ENCODE measurements at regions not wholly inside any gene's neighbourhood (a gene's known extent, or its start where the extent isn't known, plus 50 kb on each side); places are given as distances from the start of the nearest gene placed in this dataset.

GRCh38 chr2:163812926-163813520 is 77.2 kb upstream of the FIGN start:
- Histone ChIP-seq H3K4me3 (no peak overlapping the region), H3K9me3 (no peaks in the 10 kb centered on the region), H3K36me3 (ENCODE audit: low read depth, missing control alignments) (no peaks in the 10 kb centered on the region), H3K27me3 (no peaks in the 10 kb centered on the region), H3K27ac (no peak overlapping the region), H3K4me1 (no peaks in the 10 kb centered on the region)
- TF ChIP-seq, protein P1, sequence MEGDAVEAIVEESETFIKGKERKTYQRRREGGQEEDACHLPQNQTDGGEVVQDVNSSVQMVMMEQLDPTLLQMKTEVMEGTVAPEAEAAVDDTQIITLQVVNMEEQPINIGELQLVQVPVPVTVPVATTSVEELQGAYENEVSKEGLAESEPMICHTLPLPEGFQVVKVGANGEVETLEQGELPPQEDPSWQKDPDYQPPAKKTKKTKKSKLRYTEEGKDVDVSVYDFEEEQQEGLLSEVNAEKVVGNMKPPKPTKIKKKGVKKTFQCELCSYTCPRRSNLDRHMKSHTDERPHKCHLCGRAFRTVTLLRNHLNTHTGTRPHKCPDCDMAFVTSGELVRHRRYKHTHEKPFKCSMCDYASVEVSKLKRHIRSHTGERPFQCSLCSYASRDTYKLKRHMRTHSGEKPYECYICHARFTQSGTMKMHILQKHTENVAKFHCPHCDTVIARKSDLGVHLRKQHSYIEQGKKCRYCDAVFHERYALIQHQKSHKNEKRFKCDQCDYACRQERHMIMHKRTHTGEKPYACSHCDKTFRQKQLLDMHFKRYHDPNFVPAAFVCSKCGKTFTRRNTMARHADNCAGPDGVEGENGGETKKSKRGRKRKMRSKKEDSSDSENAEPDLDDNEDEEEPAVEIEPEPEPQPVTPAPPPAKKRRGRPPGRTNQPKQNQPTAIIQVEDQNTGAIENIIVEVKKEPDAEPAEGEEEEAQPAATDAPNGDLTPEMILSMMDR (IDR thresholded peaks at IDR 0.05): no peak
- no peak for TF ChIP-seq POLR2A (IDR thresholded peaks at IDR 0.05)
- intact Hi-C loops (cut with DNase I; ENCODE audit: low total_unique reads): no loop called here
- WGBS, 2 donors: 75 to 86% methylated on average over 1 of the region's 1 CpG
- DNase-seq: no peak

DNA sequence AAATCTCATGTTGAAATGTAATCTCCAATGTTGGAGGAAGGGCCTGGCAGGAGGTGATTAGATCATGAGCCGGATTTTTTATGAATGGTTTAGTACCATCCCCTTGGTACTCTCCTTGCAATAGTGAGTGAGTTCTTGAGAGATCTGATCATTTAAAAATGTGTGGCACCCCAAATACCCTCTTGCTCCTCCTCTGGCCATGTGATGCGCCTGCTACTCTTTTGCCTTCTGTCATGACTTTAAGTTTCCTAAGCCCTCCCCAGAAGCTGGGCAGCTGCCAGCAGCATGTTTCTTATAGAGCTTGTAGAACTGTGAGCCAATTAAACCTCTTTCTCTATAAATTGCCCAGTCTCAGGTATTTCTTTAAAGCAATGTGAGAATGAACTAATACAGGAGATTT is 72.6 kb upstream of the FIGN start:
- Histone ChIP-seq H3K27me3 (no peaks in the 10 kb centered on the region), H3K36me3 (ENCODE audit: low read depth, missing control alignments) (no peaks in the 10 kb centered on the region), H3K27ac (no peak overlapping the region), H3K4me3 (no peak overlapping the region), H3K4me1 (no peaks in the 10 kb centered on the region), H3K9me3 (no peaks in the 10 kb centered on the region)
- WGBS, 2 donors: 81 to 95% methylated on average over 2 of the region's 2 CpGs
- DNase-seq: no peak
- no peak for TF ChIP-seq POLR2A (IDR thresholded peaks at IDR 0.05)
- TF ChIP-seq, protein P1 (IDR thresholded peaks at IDR 0.05): no peak
- intact Hi-C loops (cut with DNase I; ENCODE audit: low total_unique reads): no loop called here

DNA sequence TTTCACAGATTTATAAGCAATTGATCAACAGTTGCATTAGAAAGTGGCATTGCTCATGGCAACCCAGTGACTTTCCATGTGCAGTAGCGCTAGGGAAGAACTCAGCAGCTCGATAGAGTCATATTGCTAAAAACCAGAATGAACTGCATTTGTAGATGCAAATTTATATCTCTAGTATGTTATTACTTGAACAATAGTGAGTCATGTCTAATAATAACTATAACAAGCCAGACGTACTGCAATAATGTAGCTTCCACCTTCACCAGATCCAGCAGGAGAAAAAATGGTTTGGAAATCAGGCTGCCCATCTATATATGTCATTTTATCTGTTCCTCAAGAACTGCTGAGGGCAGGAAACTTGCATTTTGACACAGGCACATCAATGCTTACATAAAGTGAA is 66.5 kb upstream of the FIGN start:
- Histone ChIP-seq H3K4me3 (no peak overlapping the region), H3K4me1 (no peaks in the 10 kb centered on the region), H3K9me3 (no peaks in the 10 kb centered on the region), H3K27me3 (no peaks in the 10 kb centered on the region), H3K36me3 (ENCODE audit: low read depth, missing control alignments) (no peaks in the 10 kb centered on the region), H3K27ac (no peak overlapping the region)
- intact Hi-C loops (cut with DNase I; ENCODE audit: low total_unique reads): no loop called here
- no peak for DNase-seq
- TF ChIP-seq, protein P1 (IDR thresholded peaks at IDR 0.05): no peak
- no peak for TF ChIP-seq POLR2A (IDR thresholded peaks at IDR 0.05)
- WGBS, 2 donors: 73 to 88% methylated on average over 3 of the region's 3 CpGs

- no peaks in the 10 kb centered on the region for H3K36me3 ChIP-seq (ENCODE audit: low read depth, missing control alignments)
- WGBS, 2 donors: 93 to 98% methylated on average over 2 of the region's 2 CpGs
- intact Hi-C loops (cut with DNase I; ENCODE audit: low total_unique reads): no loop called here
- no peak overlapping the region for H3K4me3 ChIP-seq
- no peak overlapping the region for H3K27ac ChIP-seq
- H3K27me3 ChIP-seq: no peaks in the 10 kb centered on the region
- TF ChIP-seq, protein P1 (IDR thresholded peaks at IDR 0.05): no peak
- no peak for TF ChIP-seq POLR2A (IDR thresholded peaks at IDR 0.05)
- no peak for DNase-seq
- no peaks in the 10 kb centered on the region for H3K9me3 ChIP-seq
- no peaks in the 10 kb centered on the region for H3K4me1 ChIP-seq
Measured at GRCh38 chr2:163801486-163801885, 65.7 kb upstream of the FIGN start.

DNA sequence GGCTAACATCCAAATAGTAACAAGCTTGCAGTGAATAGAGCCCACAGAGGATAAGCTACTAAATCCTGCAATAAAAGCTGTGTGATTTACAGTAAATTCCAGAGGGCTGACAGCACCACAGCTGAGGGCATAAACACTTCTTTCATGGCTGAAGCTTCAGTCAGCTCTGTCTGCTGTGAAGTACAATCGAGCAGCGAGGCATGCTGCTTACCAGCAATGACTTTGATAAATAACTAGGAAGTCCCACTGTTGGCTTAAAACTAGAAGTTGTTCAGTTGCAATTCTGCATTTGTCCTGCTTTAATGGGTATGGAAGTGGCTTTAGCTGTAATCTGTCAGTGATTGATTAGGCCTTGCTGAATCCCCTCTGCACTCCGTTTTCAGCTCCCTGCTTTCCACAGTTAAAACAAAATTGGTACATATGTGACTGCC is 65.2 kb upstream of the FIGN start:
- H3K9me3 ChIP-seq: no peaks in the 10 kb centered on the region
- H3K27me3 ChIP-seq: no peaks in the 10 kb centered on the region
- DNase-seq: no peak
- no peak for TF ChIP-seq POLR2A (IDR thresholded peaks at IDR 0.05)
- TF ChIP-seq, protein P1 (IDR thresholded peaks at IDR 0.05): no peak
- no peaks in the 10 kb centered on the region for H3K4me1 ChIP-seq
- intact Hi-C loops (cut with DNase I; ENCODE audit: low total_unique reads): no loop called here
- WGBS, 2 donors: 66 to 92% methylated on average over 2 to 3 of the region's 3 CpGs
- no peaks in the 10 kb centered on the region for H3K36me3 ChIP-seq (ENCODE audit: low read depth, missing control alignments)
- no peak overlapping the region for H3K4me3 ChIP-seq
- no peak overlapping the region for H3K27ac ChIP-seq

All from testis (tissue), 2 donors.